Neural cell (in vitro differentiated cells): ENCODE measurements at regions not wholly inside any gene's neighbourhood (a gene's known extent, or its start where the extent isn't known, plus 50 kb on each side); places are given as distances from the start of the nearest gene placed in this dataset.
"Not testable (repeated sequence)": the region's sequence is repeated elsewhere in the genome, so short reads cannot be mapped to it uniquely, and the experiment has no call there.

Experiments used
- H2AFZ ChIP-seq: fragments of 200-600, 300-800 bp; sonication (generic), shearing (Covaris generic); 2 replicates; pipeline ENCODE4 v1.6.0; 2014; ENCODE audit warnings: low read depth, mild to moderate bottlenecking, antibody characterized with exemption, low read length, moderate library complexity
- H3F3A ChIP-seq: fragments of 200-600 bp; shearing (Covaris generic); 2 replicates; pipeline ENCODE4 v1.6.1; 2016; ENCODE audit warnings: mild to moderate bottlenecking, moderate library complexity, mixed read lengths, antibody characterized with exemption, low read length; ENCODE audit not compliant: insufficient read depth, poor library complexity, severe bottlenecking
- H3K27ac ChIP-seq: fragments of 200-600, 300-800 bp; sonication (generic), shearing (Covaris generic); 2 replicates; pipeline ENCODE4 v1.5.1; 2014; ENCODE audit warnings: mild to moderate bottlenecking, low read length, moderate library complexity
- H3K27me3 ChIP-seq: fragments of 300-800, 200-600 bp; sonication (generic), shearing (Covaris generic); 2 replicates; pipeline ENCODE4 v1.6.0; 2014; ENCODE audit warnings: mild to moderate bottlenecking, low read depth, low read length, moderate library complexity; ENCODE audit not compliant: insufficient read depth
- H3K36me3 ChIP-seq: fragments of 300-800, 200-600 bp; sonication (generic), shearing (Covaris generic); 2 replicates; pipeline ENCODE4 v1.5.1; 2014; ENCODE audit warnings: mild to moderate bottlenecking, antibody characterized with exemption, low read length, moderate library complexity; ENCODE audit not compliant: insufficient read depth
- H3K4me2 ChIP-seq: fragments of 300-800, 200-600 bp; sonication (generic), shearing (Covaris generic); 2 replicates; pipeline ENCODE4 v1.6.0; 2014; ENCODE audit warnings: mild to moderate bottlenecking, low read length
- H3K4me3 ChIP-seq: fragments of 300-800, 200-600 bp; sonication (generic), shearing (Covaris generic); 2 replicates; pipeline ENCODE4 v1.5.1; 2014; ENCODE audit warnings: mild to moderate bottlenecking, low read length, moderate library complexity
- H3K79me2 ChIP-seq: fragments of 200-600 bp; shearing (Covaris generic); replicated peaks from 2 replicates; pipeline ENCODE4 v1.6.0; 2014; ENCODE audit warnings: mild to moderate bottlenecking, low read length, moderate library complexity; ENCODE audit not compliant: insufficient read depth
- H3K9ac ChIP-seq: fragments of 300-800, 200-600 bp; sonication (generic), shearing (Covaris generic); 2 replicates; pipeline ENCODE4 v1.6.1; 2016; ENCODE audit warnings: mild to moderate bottlenecking, low read length, mixed read lengths
- H3K9me2 ChIP-seq: fragments of 200-600 bp; shearing (Covaris generic); 2 replicates; pipeline ENCODE4 v1.6.1; 2016; ENCODE audit warnings: mild to moderate bottlenecking, low read length, mixed read lengths; ENCODE audit not compliant: insufficient read depth
- H3K9me3 ChIP-seq: fragments of 200-600, 300-800 bp; sonication (generic), shearing (Covaris generic); 2 replicates; pipeline ENCODE4 v1.6.1; 2016; ENCODE audit warnings: mild to moderate bottlenecking, mixed run types, low read length, moderate library complexity, mixed read lengths
- H4K20me1 ChIP-seq: fragments of 200-600 bp; shearing (Covaris generic); 2 replicates; pipeline ENCODE4 v1.6.1; 2016; ENCODE audit warnings: mild to moderate bottlenecking, mixed run types; ENCODE audit not compliant: insufficient read depth
- EP300 ChIP-seq: fragments of 450-650 bp; conservative IDR thresholded peaks from 2 replicates; pipeline ENCODE4 v1.6.1; 2014; ENCODE audit warnings: antibody characterized with exemption, mild to moderate bottlenecking, moderate library complexity; ENCODE audit not compliant: poor library complexity, severe bottlenecking
- EZH2 ChIP-seq: fragments of 200-600, 300-800 bp; shearing (Covaris generic), sonication (generic); IDR thresholded peaks from 2 replicates; pipeline ENCODE4 v1.6.1; 2014; ENCODE audit warnings: antibody characterized with exemption, low read length, borderline replicate concordance, mild to moderate bottlenecking; ENCODE audit not compliant: insufficient read depth, poor library complexity, severe bottlenecking
- MXI1 ChIP-seq: fragments of 450-650 bp; conservative IDR thresholded peaks from 2 replicates; pipeline ENCODE4 v1.6.1; 2014; ENCODE audit warnings: antibody characterized with exemption, mild to moderate bottlenecking; ENCODE audit not compliant: poor library complexity, severe bottlenecking
- POLR2AphosphoS5 ChIP-seq: IDR thresholded peaks from 2 replicates; pipeline ENCODE4 v1.6.1; 2012
- RAD21 ChIP-seq: fragments of 450-650 bp; conservative IDR thresholded peaks from 2 replicates; pipeline ENCODE4 v1.6.1; 2014; ENCODE audit warnings: antibody characterized with exemption, mild to moderate bottlenecking, moderate library complexity
- SMC3 ChIP-seq: fragments of 450-650 bp; conservative IDR thresholded peaks from 2 replicates; pipeline ENCODE4 v1.6.1; 2014; ENCODE audit warnings: antibody characterized with exemption, mild to moderate bottlenecking, moderate library complexity; ENCODE audit not compliant: poor library complexity
- TAF1 ChIP-seq: IDR thresholded peaks from 2 replicates; pipeline ENCODE4 v1.6.1; 2012; ENCODE audit warnings: low read depth
- small RNA-seq, 3 experiments: library from RNA; depleted of rRNA; stranded (forward); fragments of <200 nt; gene quantifications; one replicate each; pipeline ENCODE3, GENCODE V24; 2012
- TF ChIP-seq, protein P1 (sequence below): fragments of 450-650 bp; IDR thresholded peaks from 2 replicates; pipeline ENCODE4 v1.5.1; 2014; ENCODE audit warnings: antibody characterized with exemption, mild to moderate bottlenecking, moderate library complexity; ENCODE audit not compliant: poor library complexity, severe bottlenecking
- TF ChIP-seq, protein P2 (sequence below): IDR thresholded peaks from 2 replicates; pipeline ENCODE4 v1.6.1; 2012; ENCODE audit warnings: borderline replicate concordance

DNA sequence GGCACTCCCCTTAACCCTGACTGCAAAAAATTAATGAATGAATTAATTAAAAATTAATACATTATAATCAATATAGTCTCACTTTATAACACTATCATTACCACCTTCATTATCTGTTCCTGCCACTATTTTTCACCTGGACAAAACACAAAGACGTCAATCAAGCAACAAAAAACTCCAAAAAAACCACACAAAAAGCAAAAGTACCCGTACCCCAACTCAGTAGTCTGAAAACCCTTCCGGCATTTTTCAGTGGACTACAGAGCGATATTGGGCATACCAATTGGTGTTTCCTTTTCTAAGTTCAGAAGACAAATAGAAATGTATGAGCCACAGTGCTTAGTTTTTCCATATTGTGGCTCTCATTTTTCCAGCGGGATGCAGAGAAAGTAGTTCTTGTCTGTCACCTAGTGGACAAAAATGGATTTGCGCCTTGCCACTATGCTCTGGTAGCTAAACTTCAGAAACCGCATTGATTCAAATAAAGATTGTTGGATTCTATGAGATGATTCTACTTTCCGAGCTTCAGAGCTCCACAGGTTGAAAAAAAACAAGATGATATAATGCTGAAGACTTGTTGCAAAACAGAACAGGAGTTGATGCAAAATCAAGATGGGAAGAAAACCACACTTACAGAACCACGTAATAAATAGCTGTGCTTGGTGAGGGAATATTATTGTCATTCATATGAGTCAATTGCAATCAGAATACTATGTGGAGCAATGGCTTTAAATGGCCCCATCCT lies 50.6 kb upstream of the ITGB1 start:
- Histone ChIP-seq H3K9me3 (no peaks in the 10 kb centered on the region), H3K9ac (no peak overlapping the region), H3K4me2 (no peak overlapping the region), H3K79me2 (no peaks in the 10 kb centered on the region), H4K20me1 (no peaks in the 10 kb centered on the region), H2AFZ (no peak overlapping the region), H3K27ac (no peak overlapping the region), H3K4me3 (no peak overlapping the region), H3F3A (no peaks in the 10 kb centered on the region), H3K27me3 (no peaks in the 10 kb centered on the region), H3K36me3 (no peaks in the 10 kb centered on the region), H3K9me2 (no peaks in the 10 kb centered on the region)
- TF ChIP-seq, protein P1, sequence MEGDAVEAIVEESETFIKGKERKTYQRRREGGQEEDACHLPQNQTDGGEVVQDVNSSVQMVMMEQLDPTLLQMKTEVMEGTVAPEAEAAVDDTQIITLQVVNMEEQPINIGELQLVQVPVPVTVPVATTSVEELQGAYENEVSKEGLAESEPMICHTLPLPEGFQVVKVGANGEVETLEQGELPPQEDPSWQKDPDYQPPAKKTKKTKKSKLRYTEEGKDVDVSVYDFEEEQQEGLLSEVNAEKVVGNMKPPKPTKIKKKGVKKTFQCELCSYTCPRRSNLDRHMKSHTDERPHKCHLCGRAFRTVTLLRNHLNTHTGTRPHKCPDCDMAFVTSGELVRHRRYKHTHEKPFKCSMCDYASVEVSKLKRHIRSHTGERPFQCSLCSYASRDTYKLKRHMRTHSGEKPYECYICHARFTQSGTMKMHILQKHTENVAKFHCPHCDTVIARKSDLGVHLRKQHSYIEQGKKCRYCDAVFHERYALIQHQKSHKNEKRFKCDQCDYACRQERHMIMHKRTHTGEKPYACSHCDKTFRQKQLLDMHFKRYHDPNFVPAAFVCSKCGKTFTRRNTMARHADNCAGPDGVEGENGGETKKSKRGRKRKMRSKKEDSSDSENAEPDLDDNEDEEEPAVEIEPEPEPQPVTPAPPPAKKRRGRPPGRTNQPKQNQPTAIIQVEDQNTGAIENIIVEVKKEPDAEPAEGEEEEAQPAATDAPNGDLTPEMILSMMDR = peak; percentile 97
- TF ChIP-seq TAF1 (no peak), MXI1 (no peak), POLR2AphosphoS5 (no peak), RAD21 (peak; percentile 98), SMC3 (peak; percentile 95), EZH2 (no peak), EP300 (no peak)
- TF ChIP-seq, protein P2, sequence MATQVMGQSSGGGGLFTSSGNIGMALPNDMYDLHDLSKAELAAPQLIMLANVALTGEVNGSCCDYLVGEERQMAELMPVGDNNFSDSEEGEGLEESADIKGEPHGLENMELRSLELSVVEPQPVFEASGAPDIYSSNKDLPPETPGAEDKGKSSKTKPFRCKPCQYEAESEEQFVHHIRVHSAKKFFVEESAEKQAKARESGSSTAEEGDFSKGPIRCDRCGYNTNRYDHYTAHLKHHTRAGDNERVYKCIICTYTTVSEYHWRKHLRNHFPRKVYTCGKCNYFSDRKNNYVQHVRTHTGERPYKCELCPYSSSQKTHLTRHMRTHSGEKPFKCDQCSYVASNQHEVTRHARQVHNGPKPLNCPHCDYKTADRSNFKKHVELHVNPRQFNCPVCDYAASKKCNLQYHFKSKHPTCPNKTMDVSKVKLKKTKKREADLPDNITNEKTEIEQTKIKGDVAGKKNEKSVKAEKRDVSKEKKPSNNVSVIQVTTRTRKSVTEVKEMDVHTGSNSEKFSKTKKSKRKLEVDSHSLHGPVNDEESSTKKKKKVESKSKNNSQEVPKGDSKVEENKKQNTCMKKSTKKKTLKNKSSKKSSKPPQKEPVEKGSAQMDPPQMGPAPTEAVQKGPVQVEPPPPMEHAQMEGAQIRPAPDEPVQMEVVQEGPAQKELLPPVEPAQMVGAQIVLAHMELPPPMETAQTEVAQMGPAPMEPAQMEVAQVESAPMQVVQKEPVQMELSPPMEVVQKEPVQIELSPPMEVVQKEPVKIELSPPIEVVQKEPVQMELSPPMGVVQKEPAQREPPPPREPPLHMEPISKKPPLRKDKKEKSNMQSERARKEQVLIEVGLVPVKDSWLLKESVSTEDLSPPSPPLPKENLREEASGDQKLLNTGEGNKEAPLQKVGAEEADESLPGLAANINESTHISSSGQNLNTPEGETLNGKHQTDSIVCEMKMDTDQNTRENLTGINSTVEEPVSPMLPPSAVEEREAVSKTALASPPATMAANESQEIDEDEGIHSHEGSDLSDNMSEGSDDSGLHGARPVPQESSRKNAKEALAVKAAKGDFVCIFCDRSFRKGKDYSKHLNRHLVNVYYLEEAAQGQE = no peak

DNA sequence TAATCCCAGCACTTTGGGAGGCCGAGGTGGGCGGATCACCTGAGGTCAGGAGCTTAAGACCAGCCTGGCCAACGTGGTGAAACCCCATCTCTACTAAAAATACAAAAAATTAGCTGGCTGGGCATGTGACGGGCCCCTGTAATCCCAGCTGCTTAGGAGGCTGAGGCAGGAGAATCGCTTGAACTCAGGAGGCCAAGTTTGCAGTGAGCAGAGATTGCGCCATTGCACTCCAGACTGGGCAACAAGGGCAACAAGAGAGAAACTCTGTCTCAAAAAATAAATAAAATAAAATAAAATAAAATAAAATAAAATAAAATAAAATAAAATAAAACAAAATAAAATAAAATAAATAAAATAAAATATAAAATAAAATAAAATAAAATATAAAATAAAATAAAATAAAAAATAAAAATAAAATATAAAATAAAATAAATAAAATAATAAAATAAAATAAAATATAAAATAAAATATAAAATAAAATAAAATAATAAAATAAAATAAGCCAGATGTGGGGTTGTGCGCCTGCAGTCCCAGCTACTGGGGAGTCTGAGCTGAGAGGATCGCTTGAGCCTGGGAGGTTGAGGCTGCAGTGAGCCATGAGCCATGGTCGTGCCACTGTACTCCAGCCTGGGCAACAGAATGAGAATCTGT lies 49.8 kb upstream of the ITGB1 start:
- not testable (repeated sequence) for H3K36me3 ChIP-seq, H2AFZ ChIP-seq, H3K9me3 ChIP-seq, H3K9me2 ChIP-seq, H3K4me2 ChIP-seq, H3K4me3 ChIP-seq, H4K20me1 ChIP-seq, H3F3A ChIP-seq, H3K9ac ChIP-seq, H3K79me2 ChIP-seq, H3K27ac ChIP-seq, H3K27me3 ChIP-seq

Small RNA genes in the stretch of these regions (small RNA-seq; reads per million reads assigned to genes)
- gene AL365203.1 (0 reads per million in 3 experiments), gene MTND4LP11 (0 reads per million in 3 experiments), gene RN7SL847P (0 reads per million in 3 experiments)
